Stimulated activated CD4-positive, alpha-beta T cell treated with anti-CD3 and anti-CD28 coated beads, Interleukin-12 subunit alpha, Interleukin-12 subunit beta, amount 100 ng/mL, for 4 hours (primary cell): ENCODE measurements at regions not wholly inside any gene's neighbourhood (a gene's known extent, or its start where the extent isn't known, plus 50 kb on each side); places are given as distances from the start of the nearest gene placed in this dataset.
"Not testable (repeated sequence)": the region's sequence is repeated elsewhere in the genome, so short reads cannot be mapped to it uniquely, and the experiment has no call there.

ENCODE experiments used
- DNase-seq: peaks from one replicate; pipeline ENCODE4 v3.0.0-alpha.2; 2020

DNA sequence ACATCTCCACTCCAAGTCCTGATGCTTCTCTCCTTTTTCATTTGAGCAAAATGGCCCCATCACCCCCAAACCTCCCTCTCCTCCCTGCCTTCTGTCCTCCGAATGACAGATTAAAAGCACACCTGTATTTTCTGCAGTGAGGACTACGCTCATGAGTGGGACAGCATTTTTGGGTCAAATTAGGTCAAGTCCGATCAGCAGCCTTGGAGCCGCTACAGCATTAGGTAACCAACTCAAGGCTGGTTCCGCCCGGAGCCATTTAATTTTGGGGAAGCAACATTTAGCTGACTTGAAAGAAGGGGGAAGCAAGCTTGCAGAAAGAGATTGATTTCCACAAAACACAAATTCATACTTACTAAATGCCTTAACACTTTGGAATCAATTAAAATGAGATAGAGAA lies 324.1 kb upstream of the CDH5 start:
- DNase-seq: no peak

- DNase-seq: no peak
These were observed 324.6 kb upstream of the CDH5 start for GRCh38 chr16:66041907-66042306.

DNA sequence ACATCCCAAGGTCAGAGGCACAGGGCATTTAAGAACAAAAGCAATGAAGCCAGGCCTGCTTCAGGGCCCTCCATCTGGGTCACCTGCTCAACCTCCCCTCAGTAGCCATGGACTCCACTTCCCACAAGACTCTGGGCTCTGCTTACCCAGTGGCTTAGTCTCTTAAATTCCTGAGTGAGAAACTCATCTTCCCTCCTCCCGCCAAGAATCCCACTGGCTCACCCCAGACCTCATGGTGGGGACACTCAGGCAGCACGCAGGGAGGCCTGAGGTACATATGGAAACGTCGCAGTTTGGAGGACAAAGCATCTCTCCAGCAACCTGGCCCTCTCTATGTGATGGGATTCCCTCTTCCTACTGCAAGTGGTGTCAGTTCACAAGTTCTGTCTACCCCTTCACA lies 326.7 kb upstream of the CDH5 start:
- no peak for DNase-seq

DNA sequence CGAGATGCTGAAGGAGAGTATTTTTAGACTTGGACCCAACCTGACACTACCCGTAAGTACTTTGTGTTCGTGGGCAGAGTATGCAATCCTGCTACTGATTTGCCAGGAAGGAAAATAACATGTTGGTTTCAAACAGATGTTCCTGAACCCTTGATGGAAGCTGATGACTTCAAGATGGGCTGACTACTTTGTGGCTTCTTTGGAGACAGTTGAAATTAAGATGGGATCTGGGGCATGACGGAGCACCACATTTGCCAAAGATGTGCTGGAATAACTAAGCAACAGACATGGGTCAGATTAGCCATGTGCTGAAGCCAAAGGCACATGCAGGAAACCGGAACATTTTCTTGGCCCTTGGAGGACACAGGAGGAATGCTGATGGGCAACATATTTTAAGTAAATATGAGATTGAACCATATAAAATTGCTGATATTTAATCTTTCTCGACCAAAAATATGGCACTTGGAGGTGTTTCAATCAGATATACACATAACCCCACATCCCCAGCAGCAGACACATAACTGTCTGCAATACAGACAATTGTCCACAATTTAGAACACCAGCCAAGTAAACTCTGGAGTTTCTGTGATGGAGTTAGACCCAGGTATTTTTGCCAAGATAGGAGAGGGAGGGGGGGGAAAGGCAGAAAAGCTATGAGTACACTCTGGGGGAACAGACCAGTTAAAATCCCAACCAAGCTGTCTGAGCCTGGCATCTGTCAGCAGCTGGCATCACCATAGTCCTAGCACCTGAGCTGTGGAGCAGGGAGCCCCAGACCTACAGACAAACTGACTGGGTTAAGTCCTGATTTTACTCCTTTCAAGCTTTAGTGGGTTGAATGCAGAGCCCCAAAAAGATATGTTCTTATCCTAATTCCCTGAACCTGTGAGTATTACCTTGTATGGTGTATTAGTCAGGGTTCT lies 329.4 kb upstream of the CDH5 start:
- no peak for DNase-seq

GRCh38 chr16:66036184-66036583 lies 330.3 kb upstream of the CDH5 start:
- no peak for DNase-seq

- no peak for DNase-seq
These were observed 331.4 kb upstream of the CDH5 start for GRCh38 chr16:66035096-66035495.

DNA sequence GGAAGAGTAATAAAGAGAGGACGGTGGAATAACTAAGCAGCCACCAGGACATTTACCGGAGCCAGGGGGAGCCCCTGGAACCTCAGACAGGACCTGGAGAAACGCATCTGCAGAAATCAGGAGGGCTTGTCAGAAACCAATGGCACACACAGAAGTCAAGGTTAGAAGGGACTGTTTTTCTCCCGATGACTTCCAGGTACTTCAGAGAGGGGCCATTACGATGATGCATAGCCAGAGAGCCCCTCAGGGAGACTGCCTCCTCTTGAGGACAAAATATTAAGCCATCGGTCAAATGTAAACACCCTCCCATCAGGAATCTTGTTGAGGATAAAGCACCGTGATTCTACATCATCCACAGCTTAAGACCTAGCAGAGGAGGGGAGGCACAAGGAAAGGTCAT lies 333.6 kb upstream of the CDH5 start:
- no peak for DNase-seq

DNA sequence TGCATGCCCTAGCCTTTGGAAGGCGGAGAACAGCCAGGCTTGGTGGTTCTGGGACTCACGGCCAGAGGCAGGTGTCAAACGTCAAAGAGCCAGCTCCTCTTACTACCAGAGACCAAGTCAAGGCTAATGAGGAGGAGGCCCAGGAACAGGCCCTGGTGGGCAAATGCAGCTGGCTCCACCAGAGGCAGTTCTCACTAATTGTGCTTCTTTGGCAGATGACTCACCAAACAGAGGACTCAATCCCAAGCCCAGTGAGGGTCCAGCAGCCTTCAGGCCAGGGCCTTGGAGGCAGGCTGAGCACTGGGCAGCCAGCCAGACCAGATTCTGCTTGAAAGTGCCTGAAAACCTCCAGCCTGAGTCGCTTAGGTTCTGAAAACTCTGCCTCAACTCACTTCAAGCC lies 336.5 kb upstream of the CDH5 start:
- DNase-seq: no peak

DNA sequence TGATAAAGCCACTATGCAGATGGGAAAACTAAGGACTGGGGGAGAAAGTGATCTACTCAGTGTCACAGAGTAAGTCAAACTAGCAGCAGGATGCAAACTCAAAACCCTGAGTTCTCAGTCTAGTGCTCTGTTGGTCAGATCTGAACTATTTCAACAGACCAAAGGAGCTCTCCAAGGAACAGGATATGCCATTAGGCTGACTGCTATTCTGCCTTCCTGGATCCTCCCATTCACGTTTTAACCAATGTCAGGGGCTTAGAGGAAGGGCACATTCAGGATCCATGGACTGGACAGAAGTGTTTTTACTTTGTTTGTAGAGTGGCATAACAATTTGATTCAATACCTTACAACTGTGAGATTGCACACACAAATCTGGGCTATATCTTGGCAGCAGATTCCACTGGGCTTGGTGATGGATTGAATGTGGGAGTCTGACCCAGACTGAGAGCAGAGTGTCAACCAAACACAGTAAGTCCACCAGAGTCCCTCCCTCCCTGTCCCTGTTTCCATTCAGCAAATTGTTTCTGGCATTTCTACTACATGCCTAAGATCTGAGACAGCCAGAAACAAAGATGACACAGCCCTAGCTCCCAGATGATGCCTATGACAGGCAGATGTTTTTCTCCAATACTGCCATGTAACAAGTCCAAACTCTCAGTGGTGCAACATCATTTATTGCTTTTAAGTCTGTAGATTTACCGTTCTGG lies 337.8 kb upstream of the CDH5 start:
- DNase-seq: no peak

DNA sequence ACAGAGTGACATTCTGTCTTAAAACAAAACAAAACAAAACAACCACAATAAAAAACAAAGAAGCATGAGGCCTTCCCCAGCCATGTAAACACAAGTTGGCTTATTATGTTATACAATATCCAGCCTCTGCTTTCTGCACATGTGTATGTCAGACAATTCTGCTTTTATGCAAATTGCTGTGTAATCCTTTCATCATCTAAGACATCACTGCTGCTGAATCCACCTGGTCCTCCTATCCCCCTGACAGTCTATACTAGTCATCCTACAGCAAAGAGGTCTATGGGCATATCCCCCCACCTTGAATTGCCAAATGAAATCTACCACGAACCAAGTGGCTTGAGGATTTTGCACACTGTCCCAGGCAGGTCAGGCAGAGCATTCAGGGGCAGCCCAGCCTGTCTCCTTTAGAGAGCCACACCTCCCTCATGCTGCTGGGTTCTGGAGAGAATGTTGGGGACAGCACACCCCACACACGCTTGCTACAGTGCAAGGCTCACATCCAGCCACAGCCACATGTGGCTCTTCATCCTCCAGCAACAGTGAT lies 339.6 kb upstream of the CDH5 start:
- no peak for DNase-seq

GRCh38 chr16:66026211-66026610 lies 340.3 kb upstream of the CDH5 start:
- no peak for DNase-seq

- no peak for DNase-seq
These were observed 340.7 kb upstream of the CDH5 start for GRCh38 chr16:66025751-66026150.

GRCh38 chr16:66024567-66024966 lies 341.9 kb upstream of the CDH5 start:
- DNase-seq: not testable (repeated sequence)

- DNase-seq: no peak
These were observed 343.0 kb upstream of the CDH5 start for GRCh38 chr16:66023481-66023880.

GRCh38 chr16:66020642-66021041 lies 345.8 kb upstream of the CDH5 start:
- DNase-seq: no peak

DNA sequence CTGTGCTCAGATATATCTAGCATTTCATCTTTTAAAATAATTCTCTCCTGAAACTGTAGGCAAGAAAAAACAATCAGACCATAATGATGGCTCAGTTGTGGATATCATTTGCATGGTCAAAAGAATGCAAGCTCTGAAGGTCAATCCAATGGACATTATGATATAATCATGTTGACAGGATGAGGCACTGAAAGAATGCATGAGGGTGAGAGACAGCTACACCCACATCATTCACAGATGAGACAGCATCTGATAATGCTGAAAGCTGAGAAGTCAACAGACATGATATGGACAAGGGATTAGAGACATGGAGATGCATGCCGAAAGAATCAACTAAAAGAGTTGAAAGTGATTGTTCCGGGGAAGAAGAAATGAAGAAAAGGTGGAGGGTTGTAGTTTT lies 346.4 kb upstream of the CDH5 start:
- DNase-seq: no peak

DNA sequence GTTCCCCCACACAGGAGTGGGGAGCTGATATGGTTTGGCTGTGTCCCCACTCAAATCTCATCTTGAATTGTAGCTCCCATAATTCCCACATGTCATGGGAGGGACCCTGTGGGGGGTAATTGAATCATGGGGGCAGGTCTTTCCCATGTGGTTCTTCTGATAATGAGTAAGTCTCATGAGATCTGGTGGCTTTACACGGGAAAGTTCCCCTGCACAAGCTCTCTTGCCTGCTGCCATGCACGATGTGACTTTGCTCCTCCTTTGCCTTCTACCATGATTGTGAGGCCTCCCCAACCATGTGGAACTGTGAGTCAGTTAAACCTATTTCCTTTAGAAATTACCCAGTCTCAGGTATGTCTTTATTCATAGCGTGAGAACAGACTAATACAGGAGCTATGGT lies 347.0 kb upstream of the CDH5 start:
- DNase-seq: not testable (repeated sequence)

- DNase-seq: no peak
These were observed 352.3 kb upstream of the CDH5 start for GRCh38 chr16:66014221-66014620.

DNA sequence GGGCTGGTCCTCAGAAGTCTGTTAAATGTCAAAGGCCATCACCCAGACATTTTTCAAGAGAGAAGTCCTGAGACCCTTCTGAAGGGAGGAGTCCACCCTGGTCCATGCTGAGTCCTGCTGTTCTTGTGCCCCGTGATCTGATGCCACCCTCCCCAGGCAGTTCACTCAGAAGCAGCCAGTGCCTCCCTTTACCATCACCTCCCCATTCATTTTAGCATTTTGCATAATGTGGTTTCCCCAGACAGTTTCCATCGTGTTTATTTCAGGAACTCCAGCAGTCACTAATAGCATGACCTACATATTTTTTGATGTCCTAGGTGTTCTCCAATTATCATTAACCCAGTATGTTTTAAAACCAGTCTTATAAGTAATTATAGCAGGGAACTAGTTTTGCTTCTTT lies 353.0 kb upstream of the CDH5 start:
- DNase-seq: no peak

DNA sequence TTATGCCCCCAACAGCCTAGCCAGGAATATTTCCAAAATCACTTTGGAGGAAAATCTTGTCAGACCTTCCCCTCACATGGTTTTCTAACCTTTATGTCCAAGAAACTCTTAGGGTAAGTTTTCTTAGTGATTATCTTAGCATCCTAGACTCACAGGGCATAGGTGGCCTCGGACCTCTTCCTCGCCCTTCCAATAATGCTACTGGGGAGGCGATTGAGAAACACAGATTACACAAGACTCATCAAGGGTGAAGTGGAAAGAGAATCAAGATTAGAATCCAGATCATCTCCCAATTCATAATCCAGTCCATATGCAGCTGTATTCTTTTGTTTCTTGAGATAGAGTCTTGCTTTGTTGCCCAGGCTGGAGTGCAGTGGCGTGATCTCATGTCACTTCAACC lies 358.4 kb upstream of the CDH5 start:
- DNase-seq: no peak

DNA sequence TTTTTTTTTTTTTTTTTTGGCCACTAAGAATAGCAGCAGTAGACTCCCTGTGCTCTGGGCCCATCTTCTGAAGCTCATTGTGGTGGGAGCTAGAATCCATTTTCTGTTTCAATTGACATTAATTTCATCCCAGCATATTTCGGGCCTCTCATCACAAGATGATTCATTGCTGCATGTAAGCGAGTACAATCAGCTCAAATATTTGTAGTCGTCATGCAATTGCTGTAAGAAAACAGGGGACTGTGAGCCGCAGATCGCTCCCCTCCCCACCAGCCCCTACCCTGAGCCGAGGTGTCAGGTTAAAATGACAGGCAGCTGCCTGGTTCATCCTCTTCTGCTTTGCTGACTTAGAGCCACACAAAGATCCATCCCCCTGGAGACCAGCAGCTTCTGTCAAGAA lies 358.8 kb upstream of the CDH5 start:
- DNase-seq: no peak

- DNase-seq: no peak
These were observed 360.0 kb upstream of the CDH5 start for GRCh38 chr16:66006485-66006884.

- DNase-seq: no peak
These were observed 361.8 kb upstream of the CDH5 start for GRCh38 chr16:66004699-66005098.

GRCh38 chr16:66003201-66003600 lies 363.3 kb upstream of the CDH5 start:
- DNase-seq: no peak
